HG02571 (cell line): ENCODE measurements at regions not wholly inside any gene's neighbourhood (a gene's known extent, or its start where the extent isn't known, plus 50 kb on each side); places are given as distances from the start of the nearest gene placed in this dataset.

Experiments
- ATAC-seq: cut with Tn5 transposase; IDR thresholded peaks from one replicate; pipeline ENCODE4 v1.9.1; 2021; ENCODE audit warnings: mild to moderate bottlenecking, moderate library complexity; ENCODE audit not compliant: unreplicated experiment

DNA sequence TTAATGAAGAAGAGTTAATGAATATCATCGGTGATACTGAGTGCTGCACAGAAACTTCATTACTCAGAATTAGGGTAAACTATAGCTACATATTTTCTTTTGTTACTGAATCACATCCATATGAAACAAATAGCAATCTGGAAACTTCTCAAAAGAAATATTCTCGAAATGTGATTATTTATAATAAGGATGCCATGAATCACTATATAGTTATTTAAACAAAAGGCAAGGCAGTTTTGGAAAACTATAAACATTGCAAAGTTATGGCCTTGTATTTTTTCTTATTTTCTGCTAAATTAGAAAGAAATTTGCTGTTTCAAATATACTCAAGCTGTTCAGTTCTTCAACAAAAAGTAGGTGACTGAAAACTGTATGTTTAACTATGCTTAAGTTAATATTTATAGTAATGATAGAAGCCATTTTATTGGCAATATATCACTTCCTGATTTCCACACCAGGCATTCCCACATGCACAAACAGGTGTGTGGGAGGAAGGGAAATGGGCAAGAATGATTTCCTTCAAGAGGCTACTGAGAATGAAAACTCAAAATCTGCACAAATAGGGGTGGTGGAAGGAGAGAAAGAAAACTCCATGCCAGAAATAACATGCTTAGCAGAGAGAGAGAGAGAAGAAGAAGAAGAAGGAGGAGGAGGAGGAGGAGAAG lies 74.5 kb upstream of the FRY start:
- no peak for ATAC-seq

DNA sequence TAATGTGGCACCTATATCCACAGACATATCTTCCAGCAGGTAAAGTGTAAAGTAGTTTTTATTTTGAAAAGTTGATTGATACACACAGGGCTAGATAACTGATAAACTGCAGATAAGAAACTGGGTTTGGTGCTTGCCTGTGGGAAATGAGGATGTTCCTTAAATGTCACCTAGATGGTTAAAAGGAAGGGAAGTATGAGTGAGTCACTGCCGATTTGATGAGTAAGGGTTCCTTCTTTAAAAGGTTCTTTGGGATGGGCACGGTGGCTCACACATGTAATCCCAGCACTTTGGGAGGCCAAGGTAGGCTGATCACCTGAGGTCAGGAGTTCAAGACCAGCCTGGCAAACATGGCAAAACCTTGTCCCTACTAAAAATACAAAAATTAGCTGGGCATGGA lies 73.8 kb upstream of the FRY start:
- no peak for ATAC-seq

DNA sequence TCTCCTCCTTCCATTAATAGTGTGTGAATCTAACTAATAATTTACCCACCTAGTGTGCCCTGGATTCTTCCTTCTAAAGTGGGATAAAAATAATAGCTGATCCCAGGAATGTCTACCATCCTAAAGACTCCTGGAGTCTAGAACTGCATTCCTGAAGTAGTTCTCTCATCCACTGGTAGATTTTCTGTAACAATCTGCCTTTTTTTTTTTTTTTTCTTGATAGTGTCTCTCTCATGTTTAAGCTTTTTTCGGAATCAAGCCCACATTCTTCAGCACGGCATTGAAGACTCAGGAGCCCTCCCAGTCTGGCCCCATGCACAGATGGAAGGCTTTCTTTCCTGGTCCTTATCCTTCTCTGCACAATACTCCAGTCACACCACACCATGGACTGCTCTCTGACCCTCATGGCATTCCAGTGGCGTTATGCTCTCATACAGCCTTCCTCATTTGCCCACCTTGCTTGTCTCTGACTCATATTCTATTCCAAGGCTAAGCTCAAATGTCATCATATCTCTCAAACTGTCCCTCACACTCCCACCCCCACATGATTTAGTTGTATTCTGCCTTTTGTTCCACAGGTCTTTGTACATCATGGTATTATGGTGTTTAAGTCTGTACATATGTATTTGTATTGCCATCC lies 68.7 kb upstream of the FRY start:
- ATAC-seq, result no peak

DNA sequence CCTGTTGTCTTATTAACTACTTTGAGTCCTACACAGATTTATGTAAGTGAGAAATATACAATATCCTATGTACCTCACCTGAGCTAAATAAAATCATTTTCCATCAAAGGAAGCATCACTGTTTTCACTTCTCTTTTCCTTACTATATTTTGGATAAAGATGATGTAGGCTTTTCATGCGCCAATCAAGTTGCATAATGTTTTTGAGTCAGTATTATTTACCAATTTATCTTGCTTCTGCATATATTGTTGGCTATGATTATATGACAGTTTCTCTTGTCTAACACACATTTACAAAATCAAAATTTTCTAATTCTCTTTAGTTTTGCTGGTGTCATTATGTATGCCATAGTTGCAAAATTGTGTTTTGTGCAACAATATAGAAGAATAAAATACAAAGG lies 67.9 kb upstream of the FRY start:
- ATAC-seq, result no peak

DNA sequence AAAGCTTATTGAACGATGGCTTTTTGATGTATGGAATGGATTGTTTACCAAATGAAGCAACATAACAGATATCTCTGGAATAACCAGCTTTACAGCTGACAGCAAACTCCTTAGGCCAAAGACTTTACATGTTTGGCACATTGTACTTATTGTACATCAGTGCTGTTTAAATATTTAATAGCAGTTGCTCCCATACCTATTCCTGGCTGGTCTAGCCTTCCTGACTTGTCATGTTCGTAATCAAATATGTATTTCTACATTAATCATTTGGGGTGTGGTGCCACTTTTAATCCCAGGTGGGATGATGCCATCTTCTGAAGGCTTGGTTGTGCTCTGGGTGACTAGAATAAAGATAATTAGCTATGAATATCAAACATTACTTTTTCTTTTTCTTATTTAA lies 67.4 kb upstream of the FRY start:
- ATAC-seq, result no peak

DNA sequence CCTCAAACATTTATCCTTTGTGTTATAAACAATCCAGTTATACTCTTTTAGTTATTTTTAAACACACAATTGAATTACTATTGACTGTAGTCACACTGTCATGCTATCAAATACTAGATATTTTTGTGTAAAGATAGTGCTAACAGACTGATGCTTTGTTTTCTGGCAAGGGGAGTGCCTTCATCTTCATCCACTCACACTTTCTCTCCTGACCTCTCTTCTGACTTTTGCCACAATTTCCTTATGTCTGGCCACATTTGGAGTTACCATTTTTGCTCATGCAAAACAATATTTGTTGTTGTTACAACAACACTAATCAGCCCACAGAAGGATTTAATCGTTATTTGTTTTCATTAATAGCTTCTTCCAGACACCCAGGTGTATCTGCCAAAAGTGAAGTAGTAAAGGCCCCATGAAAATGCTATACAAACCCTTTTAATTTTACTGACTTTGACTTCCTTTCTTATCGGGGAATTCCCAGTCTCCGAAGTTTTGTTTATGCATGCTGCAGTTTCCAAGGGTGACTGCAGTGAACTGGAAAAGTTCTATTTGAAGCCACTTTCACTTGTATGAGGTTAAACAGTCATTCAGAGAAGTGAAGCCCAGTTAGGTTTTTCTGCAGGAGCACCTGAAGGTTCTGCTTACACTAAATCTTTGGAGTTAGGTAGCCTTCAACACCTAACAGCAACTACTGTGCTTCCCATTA lies 66.1 kb upstream of the FRY start:
- peak; percentile 92 for ATAC-seq

DNA sequence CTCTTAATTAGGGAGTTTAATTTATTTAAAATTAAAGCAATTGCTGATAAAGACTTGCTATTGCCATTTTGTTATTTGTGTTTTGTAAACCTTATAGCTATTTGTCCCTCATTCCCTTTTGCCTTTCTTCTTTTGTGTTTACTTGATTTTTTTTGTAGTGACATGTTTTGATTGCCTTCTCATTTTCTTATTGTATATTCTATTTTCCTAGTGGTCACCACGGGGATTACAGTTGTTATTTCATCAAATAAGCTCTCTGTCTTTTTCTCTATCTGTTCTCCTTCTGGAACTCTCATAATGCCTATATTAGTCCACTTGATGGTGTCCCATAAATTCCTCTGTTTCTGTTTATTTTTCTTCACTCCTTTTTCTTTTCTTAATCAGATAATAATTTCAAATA lies 64.4 kb upstream of the FRY start:
- no peak for ATAC-seq

DNA sequence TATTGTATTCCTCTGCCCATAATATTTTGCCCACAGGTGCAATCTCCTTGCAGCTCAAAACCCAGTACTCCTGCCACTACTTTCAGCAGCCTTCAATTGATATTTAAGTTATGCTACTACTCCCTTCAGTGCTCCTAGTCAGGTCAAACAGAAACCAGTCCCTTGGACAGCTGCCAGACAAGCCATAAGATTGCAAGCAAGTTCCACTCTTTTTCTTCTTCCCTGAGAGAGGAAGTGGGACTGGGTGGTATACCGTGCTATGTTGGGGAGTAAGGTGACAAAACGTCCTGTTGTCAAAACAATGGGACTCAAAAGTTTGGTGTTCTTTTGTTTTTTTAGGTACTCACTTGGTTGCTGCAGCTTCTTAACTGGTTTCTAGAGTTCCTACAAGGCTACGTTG lies 63.1 kb upstream of the FRY start:
- ATAC-seq, result no peak

DNA sequence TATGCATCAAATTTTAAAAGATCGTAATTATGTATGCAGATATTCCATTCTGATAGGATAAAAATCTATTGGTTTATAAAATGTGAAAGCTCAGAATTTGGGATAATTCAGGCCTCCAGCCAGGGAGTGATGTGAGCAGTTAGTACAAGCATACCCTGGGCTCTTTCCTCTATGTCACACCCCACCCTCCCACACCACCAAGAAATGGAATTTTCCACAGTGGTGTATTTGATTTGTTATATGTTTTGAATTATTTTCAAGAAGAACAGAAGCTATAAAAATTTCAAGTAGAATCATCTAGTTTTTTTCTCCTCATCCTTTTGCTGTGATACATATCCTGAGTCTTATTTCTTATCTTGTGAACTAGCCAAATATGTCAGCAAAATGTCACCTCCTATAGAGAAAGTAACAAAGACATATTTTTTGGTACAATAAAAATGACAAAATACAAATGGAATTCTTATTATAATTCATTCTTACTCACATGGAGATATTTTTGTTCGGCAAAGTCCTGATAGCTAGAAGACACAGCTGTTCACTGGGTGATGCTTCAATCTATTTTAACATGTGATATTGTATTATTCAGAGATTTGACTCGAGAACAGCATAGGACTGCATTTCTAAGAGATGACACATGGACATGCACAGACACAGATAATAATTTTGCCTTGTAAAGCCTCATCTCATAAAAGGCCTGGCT lies 61.2 kb upstream of the FRY start:
- ATAC-seq, result no peak

DNA sequence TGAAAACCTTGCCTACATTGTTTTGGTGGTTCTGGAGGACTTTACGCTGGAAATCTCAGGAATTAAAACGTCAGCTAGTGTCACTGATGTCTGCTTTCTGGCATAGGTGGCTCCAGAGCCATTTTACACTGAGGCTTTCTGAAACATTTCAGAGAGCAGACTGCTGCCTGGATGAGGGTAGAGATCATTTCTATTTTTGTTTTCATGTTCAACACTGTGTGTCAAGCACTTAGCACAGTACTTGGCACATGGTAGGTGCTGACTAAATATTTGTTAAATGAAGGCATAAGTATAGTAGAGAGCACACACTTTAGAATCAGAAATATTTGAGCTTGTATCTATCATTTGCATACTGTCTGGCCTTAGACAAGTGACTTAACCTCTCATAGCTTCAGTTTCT lies 59.1 kb upstream of the FRY start:
- ATAC-seq, result no peak

DNA sequence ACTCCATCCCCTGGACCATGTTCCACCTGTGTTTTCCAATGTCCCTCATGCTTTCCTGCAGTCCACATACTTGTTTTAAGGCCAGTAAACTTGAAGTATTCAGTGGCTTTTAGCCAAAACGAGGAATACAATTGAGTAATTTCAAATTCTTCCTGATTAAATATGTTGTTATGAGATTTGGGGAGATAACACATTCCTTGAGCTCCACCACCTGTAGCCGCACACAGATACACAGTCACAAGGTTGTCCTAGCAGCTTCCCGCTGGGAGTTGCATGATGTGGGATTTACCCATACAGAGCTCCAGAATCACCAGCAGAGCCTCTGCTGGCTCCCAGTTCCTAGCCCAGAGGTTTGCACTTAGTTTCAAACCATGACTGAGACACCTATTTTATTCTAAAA lies 53.6 kb upstream of the FRY start:
- no peak for ATAC-seq

DNA sequence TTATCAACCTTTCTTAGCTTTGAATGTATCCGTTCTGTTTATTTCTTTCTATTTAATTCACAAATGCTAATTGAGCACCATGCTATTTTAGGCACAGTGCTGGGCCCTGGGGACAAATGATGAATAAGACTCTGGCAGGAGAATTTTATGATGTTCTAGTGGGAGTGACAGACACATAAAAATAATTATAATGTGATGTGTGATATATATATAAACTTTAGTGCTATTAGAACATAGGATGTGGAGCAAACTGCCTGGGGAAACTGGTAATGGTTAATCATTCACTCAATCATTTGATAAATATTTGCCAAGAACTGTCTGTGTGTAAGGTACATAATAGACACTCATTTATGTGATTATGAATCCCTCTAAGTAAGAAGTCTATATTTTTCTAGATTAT lies 50.7 kb upstream of the FRY start:
- ATAC-seq, result no peak
